Ovary (tissue), 3 donors: ENCODE measurements at regions not wholly inside any gene's neighbourhood (a gene's known extent, or its start where the extent isn't known, plus 50 kb on each side); places are given as distances from the start of the nearest gene placed in this dataset.

Source experiments
- CTCF ChIP-seq, 3 donors: fragments of 450-650 bp in 2 of 3; fragments of 200-600 bp in 1 of 3; IDR thresholded peaks; one replicate each; pipeline versions ENCODE4 v1.5.1 to v1.8.0; 2016 to 2022; ENCODE audit warnings: antibody characterized with exemption in 3 of 3, mild to moderate bottlenecking in 1 of 3
- EP300 ChIP-seq: sonication (generic); formaldehyde crosslinking; IDR thresholded peaks from one replicate; pipeline ENCODE4 v1.6.1; 2017; ENCODE audit warnings: antibody characterized with exemption
- POLR2A ChIP-seq: fragments of 450-650 bp; IDR thresholded peaks from one replicate; pipeline ENCODE4 v1.6.1; 2017; ENCODE audit warnings: antibody characterized with exemption, mild to moderate bottlenecking, moderate library complexity
- donor health status: DM: no; HTN: no; CAD: no.

- TF ChIP-seq CTCF (IDR thresholded peaks at IDR 0.05): no peak
- no peak for TF ChIP-seq EP300
- TF ChIP-seq POLR2A: no peak
Observed at GRCh38 chr2:9725106-9725505, 94.3 kb upstream of the YWHAQ start.
